GM12874 (cell line): ENCODE measurements at regions not wholly inside any gene's neighbourhood (a gene's known extent, or its start where the extent isn't known, plus 50 kb on each side); places are given as distances from the start of the nearest gene placed in this dataset.

Experiments used
- TF ChIP-seq, protein P1 (sequence below): IDR thresholded peaks from 2 replicates; pipeline ENCODE4 v1.5.1; 2011; ENCODE audit warnings: low read depth, mild to moderate bottlenecking, control low read depth, low read length, moderate library complexity; ENCODE audit not compliant: insufficient read depth

DNA sequence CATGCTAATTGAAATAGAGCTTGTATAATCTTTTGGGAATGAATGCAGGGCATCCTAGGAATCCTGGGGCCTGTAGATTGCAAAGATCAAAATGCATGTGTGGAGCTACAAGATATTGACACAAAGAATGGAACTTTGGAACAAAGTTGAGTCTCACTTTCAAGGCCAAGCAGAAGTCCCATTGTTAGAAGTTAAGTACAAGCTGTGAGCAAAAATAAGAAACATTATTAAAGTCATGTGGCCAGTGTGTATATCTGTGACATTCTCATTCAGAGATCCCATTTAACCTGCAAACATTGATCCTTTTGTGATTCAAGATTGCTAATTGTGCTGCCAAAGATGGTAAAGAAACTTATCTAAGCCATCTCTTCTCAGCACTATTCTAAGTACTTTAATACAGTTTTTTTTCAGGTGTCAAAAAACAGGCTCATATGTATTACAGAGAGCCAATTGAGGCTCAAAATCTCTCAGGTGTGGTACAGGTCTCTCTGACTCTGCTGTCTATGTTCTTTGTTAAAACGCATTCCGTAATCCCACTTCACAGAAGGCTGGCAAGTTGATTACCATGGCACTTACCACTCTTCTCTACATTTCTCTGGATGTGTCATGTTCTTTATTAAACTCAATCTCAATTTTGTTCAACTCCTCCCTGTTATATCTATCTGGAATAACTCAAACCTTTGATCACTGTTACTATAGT lies 704.4 kb upstream of the NEGR1 start:
- TF ChIP-seq, protein P1, sequence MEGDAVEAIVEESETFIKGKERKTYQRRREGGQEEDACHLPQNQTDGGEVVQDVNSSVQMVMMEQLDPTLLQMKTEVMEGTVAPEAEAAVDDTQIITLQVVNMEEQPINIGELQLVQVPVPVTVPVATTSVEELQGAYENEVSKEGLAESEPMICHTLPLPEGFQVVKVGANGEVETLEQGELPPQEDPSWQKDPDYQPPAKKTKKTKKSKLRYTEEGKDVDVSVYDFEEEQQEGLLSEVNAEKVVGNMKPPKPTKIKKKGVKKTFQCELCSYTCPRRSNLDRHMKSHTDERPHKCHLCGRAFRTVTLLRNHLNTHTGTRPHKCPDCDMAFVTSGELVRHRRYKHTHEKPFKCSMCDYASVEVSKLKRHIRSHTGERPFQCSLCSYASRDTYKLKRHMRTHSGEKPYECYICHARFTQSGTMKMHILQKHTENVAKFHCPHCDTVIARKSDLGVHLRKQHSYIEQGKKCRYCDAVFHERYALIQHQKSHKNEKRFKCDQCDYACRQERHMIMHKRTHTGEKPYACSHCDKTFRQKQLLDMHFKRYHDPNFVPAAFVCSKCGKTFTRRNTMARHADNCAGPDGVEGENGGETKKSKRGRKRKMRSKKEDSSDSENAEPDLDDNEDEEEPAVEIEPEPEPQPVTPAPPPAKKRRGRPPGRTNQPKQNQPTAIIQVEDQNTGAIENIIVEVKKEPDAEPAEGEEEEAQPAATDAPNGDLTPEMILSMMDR: no peak

DNA sequence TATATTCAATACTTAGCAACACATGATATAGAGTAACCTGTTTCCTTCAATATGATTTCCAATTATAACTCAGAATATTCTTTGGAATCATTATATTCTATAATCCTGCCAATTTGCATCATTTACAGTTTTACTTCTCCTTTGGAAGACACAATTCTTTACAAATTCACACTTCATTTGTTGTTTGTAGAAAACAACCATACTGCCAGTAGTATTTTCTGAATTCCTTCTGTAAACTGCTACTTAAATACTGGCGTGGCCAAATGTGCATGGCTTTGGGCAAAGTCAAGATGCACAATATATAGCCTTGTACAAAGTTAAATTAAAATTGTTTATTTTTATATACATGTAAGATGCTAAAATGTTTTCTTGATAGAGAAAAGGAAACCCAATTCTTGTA lies 687.1 kb upstream of the NEGR1 start:
- TF ChIP-seq, protein P1: no peak

DNA sequence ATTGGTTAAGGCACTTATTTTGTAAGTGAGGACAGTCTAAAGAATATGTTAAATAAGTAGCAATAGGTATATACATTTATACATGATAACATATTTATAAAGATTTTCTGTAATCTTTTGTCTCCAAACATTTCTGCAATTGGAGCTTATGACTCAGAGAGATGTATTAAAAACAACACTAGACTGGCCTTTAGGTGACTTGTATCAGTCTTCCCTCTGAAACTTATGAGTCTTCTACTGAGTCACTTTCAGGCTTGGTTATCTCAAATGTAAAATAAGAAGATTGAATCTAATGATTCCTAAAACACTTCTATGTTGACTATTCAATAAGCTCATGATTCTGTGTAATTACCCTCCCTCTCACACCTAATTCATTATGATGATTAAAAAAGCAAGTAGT lies 672.6 kb upstream of the NEGR1 start:
- TF ChIP-seq, protein P1: no peak

DNA sequence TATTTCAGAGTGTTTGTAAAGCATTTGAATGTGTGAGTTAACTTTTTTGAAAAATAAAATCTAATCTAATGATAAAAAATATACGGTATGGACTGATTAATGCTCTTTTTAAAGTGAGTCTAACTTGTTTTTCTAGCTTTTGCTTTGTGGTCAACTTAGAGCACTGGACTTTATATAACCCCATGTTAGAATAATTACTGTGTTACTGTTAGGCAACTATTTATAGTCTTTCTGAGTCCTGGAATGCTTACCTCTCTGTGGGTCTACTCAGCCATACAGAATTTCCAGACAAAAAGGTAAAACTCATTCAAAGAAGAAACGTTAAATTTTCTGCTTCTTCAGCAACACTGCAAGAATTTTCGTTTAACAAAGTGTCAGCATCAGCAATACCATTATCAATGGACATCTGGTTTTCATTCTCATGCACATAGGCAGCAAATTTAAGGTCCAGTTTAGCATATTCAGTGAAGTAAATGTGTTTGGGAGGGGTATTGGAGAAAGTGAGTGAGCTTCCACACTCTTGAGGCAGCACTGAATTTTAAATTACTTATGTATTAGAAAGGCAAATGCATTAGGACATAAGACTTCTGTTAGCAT lies 664.7 kb upstream of the NEGR1 start:
- TF ChIP-seq, protein P1: no peak

DNA sequence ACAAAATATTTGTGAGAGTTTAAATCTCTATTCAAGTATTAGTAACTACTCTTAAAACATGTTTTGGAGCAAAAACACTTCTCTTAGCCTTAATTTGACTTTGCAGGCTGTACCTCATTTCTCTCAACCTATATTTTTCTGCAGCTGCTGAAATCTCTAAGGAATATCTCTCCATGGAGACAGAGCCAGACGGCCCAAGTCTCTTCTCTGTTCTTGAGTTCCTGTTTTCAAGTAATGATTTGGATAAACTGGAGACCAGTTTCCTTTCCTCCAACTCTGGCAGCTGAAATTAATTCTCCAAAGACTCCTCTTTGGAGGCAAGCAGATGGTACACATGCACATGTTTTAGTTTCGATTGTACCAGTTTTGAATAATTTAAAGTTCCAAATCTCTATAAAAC lies 659.7 kb upstream of the NEGR1 start:
- TF ChIP-seq, protein P1: no peak

DNA sequence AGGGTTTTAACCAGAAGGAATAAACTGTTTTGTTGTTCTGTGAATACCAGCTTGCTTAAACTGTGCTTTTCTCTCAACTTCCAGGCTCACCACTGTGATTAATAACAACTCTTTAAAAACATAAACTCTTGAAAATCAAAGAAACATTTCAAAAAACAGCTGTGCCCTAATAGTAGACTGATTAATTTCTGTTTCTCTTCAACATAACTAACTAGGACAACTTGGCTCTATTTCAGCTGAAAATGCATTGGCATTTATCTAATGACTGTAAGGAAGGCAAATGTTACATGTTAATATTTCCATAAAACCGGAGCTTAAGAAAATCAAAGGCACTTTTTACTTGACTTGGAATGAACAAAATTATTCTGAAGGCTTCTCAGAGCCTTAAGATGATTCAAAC lies 656.1 kb upstream of the NEGR1 start:
- TF ChIP-seq, protein P1: no peak

DNA sequence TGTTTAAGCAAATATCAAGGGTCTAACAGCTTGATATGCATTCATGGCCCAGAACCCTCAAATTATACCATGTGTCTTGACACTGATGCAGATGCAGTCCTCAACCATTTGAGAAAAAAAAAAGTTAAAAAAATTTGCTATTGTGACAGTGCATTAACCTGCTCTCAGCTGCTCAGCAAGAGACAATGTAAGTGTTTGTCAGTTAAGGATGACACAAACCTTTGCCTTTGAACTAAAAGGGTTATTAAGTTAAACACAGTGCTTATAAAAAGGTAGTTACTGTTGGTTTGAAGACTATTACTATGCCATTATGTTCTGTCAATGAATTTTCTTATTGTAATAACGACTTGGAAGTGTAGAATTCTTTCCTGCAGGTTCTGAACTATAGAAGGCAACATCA lies 655.6 kb upstream of the NEGR1 start:
- TF ChIP-seq, protein P1: no peak
